DOHH2 (cell line): ENCODE measurements at regions not wholly inside any gene's neighbourhood (a gene's known extent, or its start where the extent isn't known, plus 50 kb on each side); places are given as distances from the start of the nearest gene placed in this dataset.

Source experiments
- H3F3A ChIP-seq: fragments of 200-600 bp; sonication (generic), shearing (Covaris generic); 2 replicates; pipeline ENCODE4 v1.6.0; 2016; ENCODE audit warnings: antibody characterized with exemption, mild to moderate bottlenecking; ENCODE audit not compliant: control insufficient read depth, insufficient read depth
- H3K27ac ChIP-seq: fragments of 200-600 bp; sonication (generic); 2 replicates; pipeline ENCODE4 v1.5.1; 2014; ENCODE audit warnings: low read depth, mild to moderate bottlenecking, low read length, moderate library complexity
- H3K27me3 ChIP-seq: fragments of 200-600 bp; sonication (generic); 2 replicates; pipeline ENCODE4 v1.6.1; 2014; ENCODE audit warnings: mild to moderate bottlenecking, low read length, mixed read lengths; ENCODE audit not compliant: control insufficient read depth
- H3K36me3 ChIP-seq: fragments of 200-600 bp; sonication (generic); 2 replicates; pipeline ENCODE4 v1.6.1; 2014; ENCODE audit warnings: mild to moderate bottlenecking, low read length, moderate library complexity, mixed read lengths; ENCODE audit not compliant: control insufficient read depth
- H3K4me1 ChIP-seq: fragments of 200-600 bp; sonication (generic); 2 replicates; pipeline ENCODE4 v1.6.1; 2014; ENCODE audit warnings: mild to moderate bottlenecking, low read length, mixed read lengths; ENCODE audit not compliant: control insufficient read depth
- H3K4me2 ChIP-seq: fragments of 200-600 bp; sonication (generic); 2 replicates; pipeline ENCODE4 v1.6.0; 2014; ENCODE audit warnings: mild to moderate bottlenecking, low read length, moderate library complexity
- H3K4me3 ChIP-seq: fragments of 200-600 bp; sonication (generic); 2 replicates; pipeline ENCODE4 v1.5.1; 2014; ENCODE audit warnings: mild to moderate bottlenecking, low read length, mixed read lengths
- H3K79me2 ChIP-seq: fragments of 200-600 bp; sonication (generic); 2 replicates; pipeline ENCODE4 v1.6.1; 2014; ENCODE audit warnings: mild to moderate bottlenecking, low read length, mixed read lengths; ENCODE audit not compliant: control insufficient read depth
- H3K9me2 ChIP-seq: fragments of 200-600 bp; sonication (generic); replicated peaks from 2 replicates; pipeline ENCODE4 v1.6.1; 2014; ENCODE audit warnings: mild to moderate bottlenecking, low read length, mixed read lengths; ENCODE audit not compliant: control insufficient read depth
- H3K9me3 ChIP-seq: fragments of 200-600 bp; sonication (generic); 2 replicates; pipeline ENCODE4 v1.6.1; 2014; ENCODE audit warnings: antibody characterized with exemption, low read length, mixed read lengths; ENCODE audit not compliant: control insufficient read depth, insufficient read depth
- H4K20me1 ChIP-seq: fragments of 200-600 bp; sonication (generic); 2 replicates; pipeline ENCODE4 v1.6.0; 2014; ENCODE audit warnings: low read depth, mild to moderate bottlenecking, antibody characterized with exemption, low read length, moderate library complexity; ENCODE audit not compliant: control insufficient read depth, insufficient read depth
- EZH2phosphoT487 ChIP-seq: fragments of 200-600 bp; sonication (generic); IDR thresholded peaks from 2 replicates; pipeline ENCODE4 v1.6.1; 2017; ENCODE audit warnings: borderline replicate concordance, mild to moderate bottlenecking, antibody characterized with exemption, low read length, moderate library complexity, mixed read lengths
- TF ChIP-seq, protein P1 (sequence below): fragments of 200-600 bp; sonication (generic); IDR thresholded peaks from one replicate; pipeline ENCODE4 v1.5.1; 2014; ENCODE audit warnings: antibody characterized with exemption, mild to moderate bottlenecking, low read depth, low read length; ENCODE audit not compliant: poor library complexity, severe bottlenecking

DNA sequence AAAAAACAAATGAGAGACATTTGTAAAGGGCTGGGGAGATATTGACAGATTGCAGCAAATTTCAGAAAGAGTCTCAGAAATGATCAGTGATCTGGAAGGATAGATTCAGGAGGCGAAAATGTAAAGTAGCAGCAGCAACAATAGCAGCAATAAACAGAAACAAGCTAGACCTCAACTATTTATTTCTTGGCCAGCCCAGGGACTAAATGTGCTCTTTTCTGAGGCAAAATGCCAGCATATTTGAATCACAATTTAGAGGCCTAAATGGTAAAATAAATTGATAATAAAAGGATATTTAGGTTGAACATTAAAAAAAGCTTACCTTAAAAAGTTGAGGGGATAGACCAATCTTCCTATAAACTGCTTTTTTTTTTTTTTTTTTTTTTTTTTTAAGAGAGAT is 134.6 kb upstream of the ITGB1 start:
- H3K4me2 ChIP-seq = peak overlapping the region; percentile 66
- peaks cover 38% of the 10 kb centered on the region for H3K9me3 ChIP-seq
- H3K36me3 ChIP-seq = peaks cover 48% of the 10 kb centered on the region
- no peaks in the 10 kb centered on the region for H3K9me2 ChIP-seq
- peak overlapping the region; percentile 98 for H3K27ac ChIP-seq
- TF ChIP-seq, protein P1, sequence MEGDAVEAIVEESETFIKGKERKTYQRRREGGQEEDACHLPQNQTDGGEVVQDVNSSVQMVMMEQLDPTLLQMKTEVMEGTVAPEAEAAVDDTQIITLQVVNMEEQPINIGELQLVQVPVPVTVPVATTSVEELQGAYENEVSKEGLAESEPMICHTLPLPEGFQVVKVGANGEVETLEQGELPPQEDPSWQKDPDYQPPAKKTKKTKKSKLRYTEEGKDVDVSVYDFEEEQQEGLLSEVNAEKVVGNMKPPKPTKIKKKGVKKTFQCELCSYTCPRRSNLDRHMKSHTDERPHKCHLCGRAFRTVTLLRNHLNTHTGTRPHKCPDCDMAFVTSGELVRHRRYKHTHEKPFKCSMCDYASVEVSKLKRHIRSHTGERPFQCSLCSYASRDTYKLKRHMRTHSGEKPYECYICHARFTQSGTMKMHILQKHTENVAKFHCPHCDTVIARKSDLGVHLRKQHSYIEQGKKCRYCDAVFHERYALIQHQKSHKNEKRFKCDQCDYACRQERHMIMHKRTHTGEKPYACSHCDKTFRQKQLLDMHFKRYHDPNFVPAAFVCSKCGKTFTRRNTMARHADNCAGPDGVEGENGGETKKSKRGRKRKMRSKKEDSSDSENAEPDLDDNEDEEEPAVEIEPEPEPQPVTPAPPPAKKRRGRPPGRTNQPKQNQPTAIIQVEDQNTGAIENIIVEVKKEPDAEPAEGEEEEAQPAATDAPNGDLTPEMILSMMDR = no peak
- no peak for TF ChIP-seq EZH2phosphoT487
- peaks cover 72% of the 10 kb centered on the region for H3K4me1 ChIP-seq
- no peaks in the 10 kb centered on the region for H3K79me2 ChIP-seq
- peak overlapping the region; percentile 51 for H3K4me3 ChIP-seq
- H3F3A ChIP-seq = peaks cover 29% of the 10 kb centered on the region
- H3K27me3 ChIP-seq = no peaks in the 10 kb centered on the region
- no peaks in the 10 kb centered on the region for H4K20me1 ChIP-seq

DNA sequence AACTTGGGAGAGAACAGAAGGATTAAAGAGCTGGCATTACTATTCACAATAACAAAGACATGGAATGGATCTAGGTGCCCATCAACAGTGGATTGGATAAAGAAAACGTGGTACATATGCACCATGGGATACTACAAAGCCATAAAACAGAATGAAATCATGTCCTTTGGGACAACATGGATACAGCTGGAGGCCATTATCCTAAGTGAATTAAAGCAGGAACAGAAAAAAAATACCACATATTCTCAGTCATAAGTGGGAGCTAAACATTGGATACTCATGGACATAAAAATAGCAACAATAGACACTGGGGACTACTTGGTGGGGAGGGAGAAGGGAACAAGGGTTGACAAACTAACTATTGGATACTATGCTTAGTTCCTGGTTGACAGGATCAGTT is 133.2 kb upstream of the ITGB1 start:
- Histone ChIP-seq H3K9me2 (no peaks in the 10 kb centered on the region), H3K36me3 (peaks cover 40% of the 10 kb centered on the region), H3K9me3 (peaks cover 38% of the 10 kb centered on the region), H3K79me2 (no peaks in the 10 kb centered on the region), H3K4me3 (no peak overlapping the region), H3K27ac (no peak overlapping the region), H4K20me1 (no peaks in the 10 kb centered on the region), H3K4me1 (peaks cover 72% of the 10 kb centered on the region), H3F3A (peaks cover 15% of the 10 kb centered on the region), H3K27me3 (no peaks in the 10 kb centered on the region), H3K4me2 (no peak overlapping the region)
- TF ChIP-seq, protein P1 = no peak
- TF ChIP-seq EZH2phosphoT487 = no peak

DNA sequence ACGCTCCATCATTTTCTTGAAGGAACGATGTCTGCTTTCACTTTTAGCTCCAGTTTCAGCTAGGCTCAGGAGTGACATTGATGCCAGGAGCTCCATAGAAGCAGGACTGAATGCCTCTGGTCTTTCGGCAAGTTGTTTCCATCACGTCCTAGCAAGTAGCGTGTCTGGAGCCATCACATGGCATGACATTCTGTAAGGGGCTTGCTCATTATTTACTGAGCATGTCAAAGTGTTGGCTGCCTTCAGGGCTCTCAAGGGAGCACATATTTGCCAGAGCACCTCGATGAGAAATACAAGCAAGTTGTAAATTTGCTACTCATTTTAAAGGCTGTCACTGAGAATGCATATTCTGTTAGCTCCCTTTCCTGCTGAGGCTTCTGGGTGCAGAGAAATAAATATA is 131.0 kb upstream of the ITGB1 start:
- Histone ChIP-seq H3K4me1 (peaks cover 60% of the 10 kb centered on the region), H3K9me2 (no peaks in the 10 kb centered on the region), H3K27ac (no peak overlapping the region), H4K20me1 (no peaks in the 10 kb centered on the region), H3K36me3 (peaks cover 26% of the 10 kb centered on the region), H3K4me2 (no peak overlapping the region), H3K9me3 (peaks cover 24% of the 10 kb centered on the region), H3K79me2 (no peaks in the 10 kb centered on the region), H3K27me3 (no peaks in the 10 kb centered on the region), H3F3A (peaks cover 2% of the 10 kb centered on the region; the same call in 1 of the 2 replicates), H3K4me3 (no peak overlapping the region)
- TF ChIP-seq, protein P1 = no peak
- no peak for TF ChIP-seq EZH2phosphoT487
